ENCODE measurements at regions not wholly inside any gene's neighbourhood (a gene's known extent, or its start where the extent isn't known, plus 50 kb on each side); places are given as distances from the start of the nearest gene placed in this dataset.

- no peak for DNase-seq
Measured at GRCh38 chr1:5559078-5559477, 433.1 kb downstream of the NPHP4 start.

GRCh38 chr1:5555853-5556252, 436.4 kb downstream of the NPHP4 start:
- DNase-seq, result no peak

- no peak for DNase-seq
Measured at GRCh38 chr1:5554784-5555183, 437.4 kb downstream of the NPHP4 start.

DNA sequence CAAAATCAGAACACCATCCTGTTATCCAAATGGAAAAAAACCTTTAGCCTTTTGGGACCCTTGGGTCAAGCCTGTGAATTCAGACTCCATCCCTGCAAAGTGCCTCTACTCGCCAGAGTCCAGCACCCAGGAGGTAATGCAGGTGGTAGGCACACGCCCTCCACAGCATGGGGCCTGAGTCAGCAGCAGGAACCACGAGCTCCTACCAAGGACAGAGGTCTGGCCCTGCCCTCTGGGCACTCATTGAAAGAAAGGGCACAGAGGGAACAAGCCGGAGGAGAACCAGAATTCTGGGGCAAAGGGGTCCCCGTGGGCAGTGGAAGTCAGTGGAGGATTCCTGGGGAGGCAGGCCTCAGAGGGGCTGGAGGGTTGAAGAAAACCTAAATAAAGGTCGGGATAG, 438.1 kb downstream of the NPHP4 start:
- no peak for DNase-seq

- no peak for DNase-seq
Measured at GRCh38 chr1:5552787-5553484, 439.3 kb downstream of the NPHP4 start.

GRCh38 chr1:5551274-5551975, 440.8 kb downstream of the NPHP4 start:
- DNase-seq, result no peak

- DNase-seq, result no peak
Measured at GRCh38 chr1:5548266-5548665, 444.0 kb downstream of the NPHP4 start.

DNA sequence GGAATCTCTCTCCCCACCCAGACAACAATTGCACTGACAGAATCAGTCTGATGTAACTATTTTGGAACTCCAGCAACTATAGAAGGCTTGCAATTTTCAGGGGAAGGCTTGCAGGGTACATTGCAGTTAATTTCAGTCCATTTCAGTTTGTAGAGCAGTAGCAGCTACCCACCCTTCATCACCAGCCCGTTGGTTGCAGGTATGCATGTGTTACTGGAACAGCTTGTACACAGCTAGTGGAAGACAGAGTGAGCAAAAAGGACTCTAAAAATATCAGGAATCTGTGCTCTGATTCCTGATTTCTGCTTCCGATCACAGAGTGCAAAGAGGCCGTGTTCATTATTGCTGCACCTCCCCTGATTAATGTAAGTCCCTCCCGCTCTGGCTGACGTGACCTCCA, 449.0 kb downstream of the NPHP4 start:
- DNase-seq, result no peak

DNA sequence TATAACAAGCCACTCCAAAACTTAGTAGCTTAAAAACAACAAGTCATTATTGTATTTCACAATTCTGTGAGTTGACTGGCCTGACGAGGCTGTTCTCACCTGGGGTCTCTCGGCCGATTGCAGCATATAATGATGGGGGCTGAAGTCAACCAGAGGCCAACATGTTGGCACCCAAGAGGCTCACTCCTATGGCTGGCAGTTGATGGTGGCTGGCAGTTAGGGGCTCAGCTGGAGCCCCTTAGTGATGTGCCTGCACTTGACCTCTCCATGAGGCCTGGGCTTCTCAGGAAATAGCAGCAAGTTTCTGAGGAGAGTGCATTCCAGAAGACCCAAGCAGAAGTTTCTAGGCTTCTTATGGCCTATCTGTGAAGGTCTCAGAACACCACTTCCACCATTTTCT, 459.4 kb downstream of the NPHP4 start:
- no peak for DNase-seq

GRCh38 chr1:5526822-5527551, 465.2 kb downstream of the NPHP4 start:
- no peak for DNase-seq

DNA sequence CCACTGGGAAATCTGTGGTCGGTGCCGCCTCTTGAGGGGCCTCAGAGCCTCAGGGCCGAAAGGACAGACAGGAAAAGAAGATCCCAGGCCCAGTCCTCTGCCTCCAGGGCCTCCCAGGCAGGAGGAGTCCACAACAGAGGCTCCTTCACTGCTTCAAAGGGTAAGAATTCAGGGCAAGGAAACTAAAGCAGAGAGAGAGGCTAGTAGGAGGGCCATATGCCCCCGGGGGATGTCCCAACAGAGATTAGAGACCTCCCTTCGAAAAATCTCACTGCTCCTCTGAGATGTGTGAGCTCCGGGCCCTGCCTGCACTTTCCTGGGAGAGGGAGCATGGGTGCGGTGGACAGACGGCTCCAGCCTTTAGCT, 465.9 kb downstream of the NPHP4 start:
- DNase-seq, result no peak

GRCh38 chr1:5525597-5526384, 466.4 kb downstream of the NPHP4 start:
- no peak for DNase-seq

- DNase-seq, result no peak
Measured at GRCh38 chr1:5522531-5523145, 469.6 kb downstream of the NPHP4 start.

GRCh38 chr1:5519366-5520135, 472.7 kb downstream of the NPHP4 start:
- no peak for DNase-seq

DNA sequence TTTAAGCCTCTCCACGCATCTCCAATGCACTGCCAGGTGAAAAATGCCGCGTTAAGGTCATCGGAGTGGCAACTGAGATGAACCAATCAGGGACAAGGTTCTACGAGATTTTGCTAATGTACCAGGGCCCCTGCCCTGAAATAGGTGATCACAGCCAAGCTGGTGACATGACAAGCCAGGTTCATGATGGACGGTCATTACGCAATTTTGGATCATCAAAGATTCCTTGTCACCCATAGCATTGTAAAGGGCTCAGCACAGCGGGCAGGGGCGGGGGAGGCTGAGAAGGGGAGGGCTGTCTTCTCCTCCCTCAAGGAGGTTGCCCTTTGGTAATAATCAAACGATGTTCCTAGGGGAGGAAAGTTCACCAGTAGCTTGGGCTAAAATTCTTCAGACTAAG, 475.5 kb downstream of the NPHP4 start:
- no peak for DNase-seq

- DNase-seq, result no peak
Measured at GRCh38 chr1:5515501-5515900, 476.7 kb downstream of the NPHP4 start.

DNA sequence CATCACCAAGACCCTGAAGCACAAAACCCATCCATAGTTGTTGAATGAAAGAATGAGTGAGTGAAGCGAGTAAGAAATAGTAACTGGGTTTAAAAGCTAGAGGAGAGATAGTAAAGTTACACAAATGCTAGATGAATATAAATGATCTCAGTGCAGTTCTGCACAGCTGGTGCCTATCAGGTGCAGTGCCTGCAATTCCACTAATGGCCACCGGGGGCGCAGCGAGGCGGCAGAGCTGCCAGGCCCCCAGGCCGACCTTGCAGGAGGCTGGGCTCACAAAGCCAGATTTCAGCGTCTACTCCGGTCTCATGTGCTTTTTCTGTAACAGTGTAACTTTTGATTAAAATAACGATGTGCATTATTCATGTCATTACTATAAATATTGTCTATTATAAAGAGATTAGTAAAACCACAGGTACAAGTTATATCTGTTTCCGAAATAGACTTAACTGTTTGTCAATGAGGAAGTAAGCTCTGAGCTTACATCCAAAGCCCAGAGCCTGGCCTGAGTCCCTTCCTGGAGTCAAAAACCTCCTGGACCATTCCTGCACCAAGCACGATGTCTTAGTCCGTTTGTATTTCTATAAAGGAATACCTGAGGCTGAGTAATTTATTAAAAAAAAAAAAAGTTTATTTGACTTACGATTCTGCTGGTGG, 477.6 kb downstream of the NPHP4 start:
- peak; percentile 26 to 55 for DNase-seq

DNA sequence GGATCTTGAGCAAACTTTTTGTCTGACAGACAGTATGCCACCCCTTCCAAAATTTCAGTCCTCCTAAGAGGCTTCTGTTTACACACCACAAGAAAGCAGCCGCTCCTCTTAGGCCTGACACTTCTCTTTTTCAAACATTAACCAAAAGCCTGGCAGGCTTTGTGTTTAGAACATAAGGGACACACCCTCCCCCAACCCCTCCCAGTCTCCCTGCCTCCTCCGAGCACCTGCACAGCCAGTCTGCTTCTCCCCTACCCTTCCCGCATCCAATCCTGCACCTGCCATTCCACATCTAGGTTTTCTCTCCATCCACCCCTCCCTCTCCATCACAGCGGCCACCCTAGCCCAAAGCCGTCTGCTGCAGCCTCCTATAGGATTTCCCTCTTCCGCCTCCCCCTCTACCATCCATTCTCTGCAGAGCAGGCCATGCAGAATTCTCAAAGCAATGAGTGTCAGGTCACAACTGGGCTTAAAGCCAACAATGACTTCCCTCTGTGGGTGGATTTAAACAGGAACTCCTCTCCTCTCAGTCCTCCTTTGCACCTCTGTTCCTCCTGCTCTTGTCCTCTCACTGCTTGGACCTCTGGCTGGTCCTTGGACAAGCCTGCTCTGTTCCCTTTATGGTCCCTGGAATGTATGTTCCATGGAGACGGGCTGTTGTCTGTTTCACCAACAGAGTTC, 478.2 kb downstream of the NPHP4 start:
- peak in 1 of 2 experiments; percentile 23 for DNase-seq

GRCh38 chr1:5513179-5513578, 479.0 kb downstream of the NPHP4 start:
- no peak for DNase-seq

DNA sequence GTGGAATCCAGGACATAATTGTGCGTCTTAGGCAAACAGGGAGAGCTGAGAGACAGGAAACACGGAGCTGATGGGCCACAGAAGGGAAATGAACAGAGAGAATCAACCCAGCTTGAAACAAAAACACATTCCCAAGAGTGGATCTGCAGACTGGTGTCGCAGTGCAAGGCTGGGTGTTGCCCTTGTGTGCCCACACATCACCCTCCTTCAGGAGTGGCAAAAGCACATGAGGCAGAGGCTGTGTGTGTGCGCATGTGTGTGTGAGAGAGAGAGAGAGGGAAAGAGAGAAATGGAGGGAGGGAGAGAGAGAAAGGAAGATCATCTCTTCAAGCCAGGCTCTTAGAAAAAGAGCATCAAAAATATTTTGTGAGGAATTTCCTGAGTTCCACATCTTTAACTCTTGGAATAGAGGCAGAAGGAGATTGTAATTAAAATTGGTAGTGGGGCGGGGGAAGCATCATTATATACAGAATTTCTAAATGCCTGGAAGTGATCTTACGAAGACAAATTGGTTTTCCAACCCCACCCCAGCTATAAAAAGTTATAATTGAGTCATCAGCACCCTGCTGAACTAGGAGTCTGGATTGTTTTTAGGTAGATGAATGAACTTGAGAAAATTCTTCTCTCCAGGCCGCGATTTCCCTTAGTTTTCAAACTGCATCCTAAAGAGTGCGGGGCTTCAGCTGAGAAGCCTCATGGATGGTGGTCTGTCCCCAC, 480.7 kb downstream of the NPHP4 start:
- DNase-seq, result no peak

Measured in Kasumi-1 (cell line).